Activated T-cell treated with anti-CD3 and anti-CD28 coated beads, Interleukin-2, amount 50 U/mL, for 72 hours (primary cell): ENCODE measurements at regions not wholly inside any gene's neighbourhood (a gene's known extent, or its start where the extent isn't known, plus 50 kb on each side); places are given as distances from the start of the nearest gene placed in this dataset.
"Not testable (repeated sequence)": the region's sequence is repeated elsewhere in the genome, so short reads cannot be mapped to it uniquely, and the experiment has no call there.

Source experiments
- ATAC-seq, 2 donors: fragments of 150-1000 bp; cut with Tn5 transposase; replicated peaks in 1 of 2; 2 replicates each; pipeline ENCODE4 v1.10.0; 2021; ENCODE audit warnings: moderate library complexity in 2 of 2, mild to moderate bottlenecking in 1 of 2
- DNase-seq, 2 donors: peaks; one replicate each; pipeline ENCODE4 v3.0.0; 2021 to 2022; ENCODE audit warnings: mixed read lengths in 1 of 2
- H3K27ac Mint-ChIP-seq: one replicate; pipeline ENCODE4 v1.8.0; 2022; ENCODE audit warnings: mild to moderate bottlenecking, moderate library complexity, mixed read lengths
- H3K27me3 Mint-ChIP-seq: one replicate; pipeline ENCODE4 v1.8.0; 2022; ENCODE audit warnings: low read depth, mixed read lengths
- H3K36me3 Mint-ChIP-seq, 2 donors: one replicate each; pipeline ENCODE4 v1.8.0; 2022; ENCODE audit warnings: mixed read lengths in 2 of 2, mild to moderate bottlenecking in 1 of 2; ENCODE audit not compliant: insufficient read depth in 2 of 2
- H3K4me1 Mint-ChIP-seq: one replicate; pipeline ENCODE4 v1.8.0; 2022; ENCODE audit warnings: low read depth, mixed read lengths
- H3K4me3 Mint-ChIP-seq, 2 donors: one replicate each; pipeline ENCODE4 v1.8.0; 2022; ENCODE audit warnings: mild to moderate bottlenecking in 2 of 2, mixed read lengths in 2 of 2, moderate library complexity in 2 of 2
- H3K9me3 Mint-ChIP-seq, 2 donors: one replicate each; pipeline ENCODE4 v1.8.0; 2022; ENCODE audit warnings: mixed read lengths in 2 of 2

DNA sequence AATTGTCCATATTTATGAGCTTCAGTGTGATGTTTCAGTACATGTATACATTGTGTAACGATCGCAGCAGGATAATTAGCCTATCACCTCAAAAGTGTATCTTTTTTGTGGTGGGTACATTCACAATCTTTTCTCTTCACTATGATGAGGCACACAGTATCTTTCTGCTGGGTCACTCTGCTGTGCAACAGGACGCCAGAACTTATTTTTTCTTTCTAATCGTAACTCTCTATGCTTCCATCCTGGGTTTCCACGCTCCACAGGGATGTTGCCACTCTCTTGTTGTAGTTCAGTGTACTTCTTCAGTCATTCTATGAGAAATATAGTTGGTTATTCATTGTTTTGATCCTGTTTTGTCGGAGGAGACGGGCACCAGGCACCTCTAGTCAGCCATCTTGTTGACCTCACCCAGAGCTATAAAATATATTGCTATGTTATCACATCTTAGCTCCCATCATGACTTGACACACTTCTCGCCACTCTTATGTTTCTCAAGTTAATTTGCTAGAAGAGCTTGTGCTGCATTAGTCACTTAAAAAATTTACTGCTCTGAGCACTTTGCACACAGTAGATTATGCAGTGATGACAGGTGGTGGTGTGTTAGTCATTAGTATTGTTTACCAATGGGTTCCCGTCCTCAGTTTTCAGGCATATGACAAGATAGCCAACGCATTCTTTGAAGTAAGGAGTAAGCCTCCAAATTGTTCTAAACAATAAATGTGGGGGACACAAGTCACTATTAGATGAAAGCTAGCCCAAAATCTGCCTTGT is 1002.7 kb upstream of the PCDH7 start:
- Mint-ChIP-seq H3K4me1 (no peaks in the 10 kb centered on the region), H3K9me3 (peaks cover 1 to 4% of the 10 kb centered on the region in 2 donors), H3K36me3 (no peaks in the 10 kb centered on the region), H3K27me3 (no peaks in the 10 kb centered on the region), H3K4me3 (no peak overlapping the region), H3K27ac (no peak overlapping the region)
- ATAC-seq (no peak), DNase-seq (no peak)

DNA sequence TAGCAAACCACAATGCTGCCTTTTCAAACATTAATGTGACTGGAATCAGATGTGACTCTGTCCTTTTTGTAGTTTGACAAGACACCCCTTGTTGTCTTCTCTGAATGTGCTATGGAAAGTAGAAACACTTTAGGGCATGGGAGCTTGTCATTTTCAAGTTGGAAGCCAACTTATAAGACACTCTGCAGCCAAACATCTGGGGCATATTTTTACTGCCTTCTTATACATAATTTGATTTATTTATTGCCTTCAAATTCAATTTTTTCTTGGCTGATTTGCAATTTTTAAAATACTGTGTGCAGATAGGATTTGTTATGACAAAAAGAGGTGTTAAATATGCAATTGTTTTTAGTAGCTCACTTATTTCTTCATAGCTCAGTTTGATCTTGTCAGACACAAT is 1002.0 kb upstream of the PCDH7 start:
- H3K9me3 Mint-ChIP-seq, result peaks cover 1 to 4% of the 10 kb centered on the region in 2 donors
- H3K4me3 Mint-ChIP-seq, result no peak overlapping the region
- DNase-seq (no peak), ATAC-seq (no peak)
- no peaks in the 10 kb centered on the region for H3K4me1 Mint-ChIP-seq
- no peak overlapping the region for H3K27ac Mint-ChIP-seq
- no peaks in the 10 kb centered on the region for H3K27me3 Mint-ChIP-seq
- H3K36me3 Mint-ChIP-seq, result no peaks in the 10 kb centered on the region

DNA sequence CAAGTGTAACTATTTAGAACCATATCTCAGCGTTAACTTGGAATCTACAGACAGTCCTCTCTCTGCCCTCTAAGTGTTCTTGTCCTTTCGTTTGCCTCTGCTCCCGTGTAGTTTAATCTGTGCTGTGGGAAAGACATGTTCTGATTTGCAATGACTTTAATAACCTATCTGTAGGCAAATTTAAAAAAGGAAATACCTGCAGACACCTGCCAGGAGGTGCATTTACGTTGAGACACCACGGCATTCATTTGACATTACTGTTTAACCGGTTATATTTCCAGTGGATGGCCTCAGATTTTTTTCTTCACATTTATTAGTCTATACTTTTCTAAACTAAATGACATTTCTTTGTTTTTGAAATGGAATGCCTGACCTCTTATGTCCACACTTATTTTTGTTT is 997.9 kb upstream of the PCDH7 start:
- H3K36me3 Mint-ChIP-seq, result no peaks in the 10 kb centered on the region
- DNase-seq (no peak), ATAC-seq (no peak)
- H3K4me3 Mint-ChIP-seq, result no peak overlapping the region
- no peaks in the 10 kb centered on the region for H3K27me3 Mint-ChIP-seq
- H3K9me3 Mint-ChIP-seq, result peaks cover 1 to 2% of the 10 kb centered on the region in 2 donors
- H3K4me1 Mint-ChIP-seq, result no peaks in the 10 kb centered on the region
- H3K27ac Mint-ChIP-seq, result no peak overlapping the region

DNA sequence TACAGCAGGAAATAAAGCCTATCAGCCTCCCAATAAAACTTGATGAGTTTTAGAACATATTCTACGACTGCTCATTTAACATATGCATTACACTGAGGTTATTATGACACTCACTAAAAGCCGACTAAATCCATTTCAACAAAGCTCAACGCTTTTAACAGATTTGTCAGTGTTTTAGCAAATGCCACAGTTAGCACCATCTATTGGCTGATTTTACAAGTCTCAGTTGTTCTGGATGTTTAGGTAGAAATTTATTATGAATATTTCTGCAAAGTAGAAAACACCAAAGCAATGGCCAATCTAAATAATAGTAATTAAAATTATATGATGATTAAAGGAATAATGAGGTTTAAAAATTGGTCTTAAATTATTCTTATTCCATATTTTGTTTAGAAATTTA is 993.2 kb upstream of the PCDH7 start:
- Mint-ChIP-seq H3K27me3 (no peaks in the 10 kb centered on the region), H3K9me3 (peaks cover 0 to 1% of the 10 kb centered on the region in 2 donors), H3K27ac (no peak overlapping the region), H3K36me3 (no peaks in the 10 kb centered on the region), H3K4me3 (no peak overlapping the region), H3K4me1 (no peaks in the 10 kb centered on the region)
- no peak for DNase-seq
- no peak for ATAC-seq

DNA sequence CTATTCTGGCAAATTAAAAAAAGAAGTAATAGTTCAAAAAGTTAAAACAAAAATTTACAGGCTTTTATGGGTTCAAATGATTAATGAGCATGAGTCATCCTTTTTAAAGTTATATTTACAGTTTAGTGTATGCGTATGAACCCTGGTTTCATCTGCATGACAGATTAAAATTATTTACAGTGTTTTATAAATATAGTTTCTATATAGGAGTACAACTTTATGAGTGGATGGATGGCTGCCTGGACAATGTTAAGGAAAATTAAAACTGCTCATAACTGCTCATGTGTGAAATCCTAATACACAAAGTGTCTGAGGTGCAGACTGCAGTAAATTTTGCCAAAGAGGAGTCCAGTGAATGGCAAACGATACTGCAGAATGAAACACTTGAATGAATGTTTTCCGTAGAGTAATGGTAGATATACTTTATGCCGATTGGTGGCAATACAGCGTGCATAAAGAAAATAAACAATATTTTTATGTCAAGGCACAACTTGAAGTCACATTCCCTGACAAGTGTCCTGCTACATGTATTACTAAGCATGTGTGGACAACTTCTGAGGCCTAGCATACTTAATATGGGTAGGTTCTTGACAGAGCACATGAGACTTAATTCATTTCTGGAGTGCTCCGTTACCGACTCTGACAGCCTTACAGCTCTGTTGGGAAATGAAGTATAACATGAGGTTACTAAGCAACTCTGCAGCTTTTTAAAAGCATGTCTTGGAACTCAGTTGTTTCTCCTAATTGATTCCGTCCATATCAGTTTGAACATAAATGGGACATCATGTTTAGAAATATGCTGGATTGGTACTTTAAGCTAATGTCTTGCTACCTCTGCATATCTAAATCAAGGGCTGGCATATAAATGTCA is 985.6 kb upstream of the PCDH7 start:
- ATAC-seq, result no peak
- no peaks in the 10 kb centered on the region for H3K27me3 Mint-ChIP-seq
- peaks cover 0 to 3% of the 10 kb centered on the region in 2 donors for H3K9me3 Mint-ChIP-seq
- H3K27ac Mint-ChIP-seq, result no peak overlapping the region
- no peak for DNase-seq
- no peaks in the 10 kb centered on the region for H3K36me3 Mint-ChIP-seq
- no peak overlapping the region for H3K4me3 Mint-ChIP-seq
- no peaks in the 10 kb centered on the region for H3K4me1 Mint-ChIP-seq

DNA sequence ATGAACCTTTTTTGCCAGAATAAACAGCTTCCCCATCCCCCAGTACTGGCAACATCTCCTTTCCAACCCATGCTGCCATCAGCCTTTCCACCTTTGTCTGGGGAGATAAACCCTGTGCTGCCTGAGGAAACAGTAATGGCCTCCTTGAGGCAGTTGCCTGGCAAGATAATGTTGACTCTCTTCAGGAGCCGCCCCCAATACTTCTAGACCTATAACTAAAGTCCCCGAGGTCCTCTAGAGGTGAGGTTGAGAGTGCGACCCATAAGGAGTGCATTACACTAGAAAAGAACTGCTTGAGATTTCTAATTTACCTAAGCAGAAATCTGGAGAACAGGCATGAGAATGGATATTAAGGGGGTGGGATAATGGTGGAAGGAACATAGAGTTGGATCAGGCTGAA is 963.2 kb upstream of the PCDH7 start:
- Mint-ChIP-seq H3K4me1 (no peaks in the 10 kb centered on the region), H3K36me3 (peaks cover 0 to 3% of the 10 kb centered on the region in 2 donors), H3K4me3 (no peak overlapping the region), H3K27me3 (no peaks in the 10 kb centered on the region), H3K9me3 (peaks cover 6 to 10% of the 10 kb centered on the region in 2 donors), H3K27ac (no peak overlapping the region)
- ATAC-seq (no peak), DNase-seq (no peak)

DNA sequence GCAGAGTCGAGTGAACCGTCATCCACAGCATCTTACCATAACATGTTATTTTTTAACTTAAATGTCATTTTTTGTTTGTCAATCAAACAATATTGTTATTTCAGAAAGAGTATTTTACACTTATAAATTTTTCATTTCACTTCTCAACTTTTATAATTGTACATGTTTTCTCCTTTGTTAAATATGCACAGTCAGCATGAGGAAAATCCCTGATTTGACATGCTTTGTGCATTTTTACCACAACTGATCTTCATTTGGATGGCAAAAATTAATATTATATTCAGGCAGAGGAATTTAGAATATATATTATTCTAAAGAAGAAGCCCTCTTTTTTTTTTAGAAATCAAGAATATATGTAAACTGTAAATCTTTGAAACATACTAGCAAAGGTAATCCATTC is 958.0 kb upstream of the PCDH7 start:
- Mint-ChIP-seq H3K27me3 (no peaks in the 10 kb centered on the region), H3K36me3 (peaks cover 0 to 3% of the 10 kb centered on the region in 2 donors), H3K4me1 (no peaks in the 10 kb centered on the region), H3K27ac (no peak overlapping the region), H3K9me3 (peaks cover 8 to 13% of the 10 kb centered on the region in 2 donors), H3K4me3 (no peak overlapping the region)
- no peak for DNase-seq
- no peak for ATAC-seq

DNA sequence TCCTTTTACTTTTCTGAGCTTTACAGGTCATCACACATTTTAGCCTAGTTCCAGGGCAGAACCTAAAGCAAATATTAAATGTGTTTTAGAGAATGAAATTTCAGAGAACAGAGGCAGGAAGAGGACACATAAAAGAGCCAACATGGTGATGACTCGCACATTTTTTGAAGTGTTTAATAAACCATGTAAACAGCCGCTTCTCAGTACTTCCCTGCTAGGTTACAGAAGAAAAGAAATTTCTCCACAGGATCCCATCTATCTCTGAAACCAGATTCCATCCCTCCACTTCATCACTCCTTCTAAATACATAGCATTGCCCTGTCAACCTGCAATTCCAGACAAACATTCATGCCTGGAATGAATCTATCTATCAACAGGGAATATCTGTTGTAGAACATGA is 949.5 kb upstream of the PCDH7 start:
- no peaks in the 10 kb centered on the region for H3K4me1 Mint-ChIP-seq
- H3K27me3 Mint-ChIP-seq, result no peaks in the 10 kb centered on the region
- peaks cover 14% of the 10 kb centered on the region in 2 donors for H3K9me3 Mint-ChIP-seq
- peaks cover 0 to 2% of the 10 kb centered on the region in 2 donors for H3K36me3 Mint-ChIP-seq
- no peak for DNase-seq
- no peak overlapping the region for H3K27ac Mint-ChIP-seq
- no peak for ATAC-seq
- no peak overlapping the region for H3K4me3 Mint-ChIP-seq

DNA sequence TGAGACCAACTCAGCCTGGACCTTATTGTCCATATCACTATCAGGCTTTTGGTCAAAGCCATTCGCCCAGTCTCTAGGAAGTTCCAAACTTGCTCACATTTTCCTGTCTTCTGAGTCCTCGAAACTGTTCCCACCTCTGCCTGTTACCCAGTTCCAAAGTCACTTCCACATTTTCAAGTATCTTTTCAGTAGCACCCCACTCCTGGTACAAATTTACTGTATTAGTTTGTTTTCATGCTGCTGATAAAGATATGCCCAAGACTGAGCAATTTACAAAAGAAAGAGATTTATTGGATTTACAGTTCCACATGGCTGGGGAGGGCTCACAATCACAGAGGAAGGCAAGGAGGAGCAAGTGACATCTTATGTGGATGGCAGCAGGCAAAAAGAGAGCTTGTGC is 932.0 kb upstream of the PCDH7 start:
- not testable (repeated sequence) for H3K4me3 Mint-ChIP-seq, H3K27ac Mint-ChIP-seq, H3K27me3 Mint-ChIP-seq, DNase-seq, ATAC-seq, H3K4me1 Mint-ChIP-seq, H3K36me3 Mint-ChIP-seq
- peaks cover 15 to 21% of the 10 kb centered on the region in 2 donors for H3K9me3 Mint-ChIP-seq

DNA sequence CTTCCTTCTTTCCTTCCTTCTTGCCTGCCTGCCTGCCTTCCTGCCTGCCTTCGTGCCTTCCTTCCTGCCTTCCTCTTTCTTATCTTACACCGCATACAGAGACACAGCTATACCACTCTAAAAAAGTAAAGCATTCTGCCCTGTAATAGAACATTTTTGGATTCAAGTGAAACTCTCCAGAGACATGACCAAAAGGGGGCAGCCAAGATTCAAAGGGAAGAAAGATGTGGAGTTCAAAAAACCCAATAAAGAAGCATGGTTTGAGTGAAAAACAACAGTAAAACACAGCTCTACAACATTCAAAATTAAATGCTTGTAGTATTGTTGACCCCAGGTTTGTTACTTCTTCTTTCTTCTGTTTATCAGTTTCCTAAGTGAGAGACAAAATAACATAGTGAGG is 914.9 kb upstream of the PCDH7 start:
- Mint-ChIP-seq H3K36me3 (no peaks in the 10 kb centered on the region), H3K9me3 (peaks cover 6 to 8% of the 10 kb centered on the region in 2 donors), H3K4me1 (no peaks in the 10 kb centered on the region), H3K27ac (no peak overlapping the region), H3K27me3 (no peaks in the 10 kb centered on the region), H3K4me3 (no peak overlapping the region)
- no peak for DNase-seq
- ATAC-seq, result no peak

DNA sequence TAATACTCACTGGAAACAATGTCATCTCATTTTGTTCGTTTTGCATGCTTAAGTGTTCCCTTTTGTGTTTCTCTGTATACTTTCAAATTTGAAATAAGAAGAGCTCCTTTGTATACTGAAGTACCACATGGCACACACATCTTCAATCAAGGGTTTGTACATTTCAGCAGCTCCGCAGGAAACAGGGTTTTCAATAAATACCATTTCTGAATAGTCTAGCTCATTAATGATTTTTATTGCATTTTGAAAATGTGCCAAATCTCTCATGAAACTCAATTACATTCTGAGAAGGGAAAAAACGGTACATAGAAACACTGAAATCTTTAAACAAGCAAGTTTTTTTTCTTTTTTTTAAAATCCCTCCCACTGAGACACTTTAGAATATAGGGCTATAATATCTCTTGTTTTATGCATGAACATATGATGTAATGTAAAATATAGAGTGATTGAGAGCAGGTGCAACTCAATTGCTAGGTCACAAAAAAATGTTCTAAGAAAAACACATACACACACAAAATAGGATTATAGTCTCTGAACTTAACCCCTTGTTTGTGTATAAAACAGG is 914.2 kb upstream of the PCDH7 start:
- no peaks in the 10 kb centered on the region for H3K4me1 Mint-ChIP-seq
- no peak for DNase-seq

DNA sequence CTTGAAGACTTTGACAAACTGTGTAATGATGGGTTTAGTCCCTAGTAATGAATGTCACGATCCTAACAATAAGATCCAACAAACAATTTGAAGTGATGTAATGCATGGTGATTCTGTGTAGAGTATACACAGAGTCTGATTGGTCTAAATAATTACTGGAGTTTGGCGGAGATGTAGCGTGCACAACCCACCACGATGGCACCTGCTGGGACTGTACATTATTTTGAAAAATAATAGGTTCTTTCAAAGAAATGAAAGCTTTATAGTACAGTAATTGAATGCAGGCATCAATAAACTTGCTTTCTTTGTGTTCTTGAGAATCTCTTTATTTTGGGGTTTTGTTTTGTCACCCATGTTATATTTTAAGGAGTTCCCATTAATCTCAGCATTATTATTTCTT is 902.2 kb upstream of the PCDH7 start:
- H3K27ac Mint-ChIP-seq, result no peak overlapping the region
- no peaks in the 10 kb centered on the region for H3K36me3 Mint-ChIP-seq
- H3K4me1 Mint-ChIP-seq, result no peaks in the 10 kb centered on the region
- no peak overlapping the region for H3K4me3 Mint-ChIP-seq
- DNase-seq (no peak), ATAC-seq (no peak)
- peaks cover 5 to 11% of the 10 kb centered on the region in 2 donors for H3K9me3 Mint-ChIP-seq
- no peaks in the 10 kb centered on the region for H3K27me3 Mint-ChIP-seq

More for the DNA sequence above, 914.2 kb upstream of the PCDH7 start:
- Mint-ChIP-seq H3K4me3 (no peak overlapping the region), H3K27ac (no peak overlapping the region), H3K9me3 (peaks cover 6 to 7% of the 10 kb centered on the region in 2 donors), H3K27me3 (no peaks in the 10 kb centered on the region), H3K36me3 (no peaks in the 10 kb centered on the region)
- no peak for ATAC-seq

DNA sequence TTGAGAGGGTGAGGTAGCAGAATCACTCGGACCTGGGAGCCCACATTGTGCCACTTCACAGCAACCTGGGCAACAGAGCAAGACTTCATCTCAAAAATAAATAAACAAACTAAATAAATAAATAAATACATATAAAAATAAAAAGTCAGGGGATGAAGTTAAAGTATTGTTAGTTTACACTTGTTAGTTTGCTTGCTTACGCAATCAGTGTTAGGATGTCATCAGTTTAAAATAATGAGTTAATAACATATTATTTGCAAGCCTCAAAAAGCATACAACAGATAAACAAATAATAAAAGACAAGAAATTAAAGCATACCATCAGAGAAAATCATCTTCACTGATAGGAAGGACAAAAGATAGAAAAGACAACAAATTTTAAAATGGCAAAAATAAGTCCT is 891.1 kb upstream of the PCDH7 start:
- ATAC-seq, result no peak
- Mint-ChIP-seq H3K4me3 (no peak overlapping the region), H3K9me3 (peaks cover 7 to 17% of the 10 kb centered on the region in 2 donors), H3K27ac (no peak overlapping the region), H3K36me3 (no peaks in the 10 kb centered on the region), H3K27me3 (no peaks in the 10 kb centered on the region), H3K4me1 (no peaks in the 10 kb centered on the region)
- DNase-seq, result no peak
